Coronary artery (tissue), 2 donors: ENCODE measurements at regions not wholly inside any gene's neighbourhood (a gene's known extent, or its start where the extent isn't known, plus 50 kb on each side); places are given as distances from the start of the nearest gene placed in this dataset.
"Not testable (repeated sequence)": the region's sequence is repeated elsewhere in the genome, so short reads cannot be mapped to it uniquely, and the experiment has no call there.

Source experiments
- DNase-seq: peaks from one replicate; pipeline ENCODE4 v3.0.0-alpha.2; 2017; ENCODE audit warnings: low spot score
- H3K27ac ChIP-seq, 2 donors: fragments of 200-600 bp; sonication (generic); one replicate each; pipeline ENCODE4 v1.5.1; 2016 to 2019
- H3K4me3 ChIP-seq: fragments of 200-600 bp; sonication (generic); 2 replicates; pipeline ENCODE4 v1.5.1; 2016; ENCODE audit warnings: mild to moderate bottlenecking, moderate library complexity
- TF ChIP-seq, protein P1 (sequence below): fragments of 200-600 bp; sonication (generic); IDR thresholded peaks from one replicate; pipeline ENCODE4 v1.5.1; 2019; ENCODE audit warnings: antibody characterized with exemption

DNA sequence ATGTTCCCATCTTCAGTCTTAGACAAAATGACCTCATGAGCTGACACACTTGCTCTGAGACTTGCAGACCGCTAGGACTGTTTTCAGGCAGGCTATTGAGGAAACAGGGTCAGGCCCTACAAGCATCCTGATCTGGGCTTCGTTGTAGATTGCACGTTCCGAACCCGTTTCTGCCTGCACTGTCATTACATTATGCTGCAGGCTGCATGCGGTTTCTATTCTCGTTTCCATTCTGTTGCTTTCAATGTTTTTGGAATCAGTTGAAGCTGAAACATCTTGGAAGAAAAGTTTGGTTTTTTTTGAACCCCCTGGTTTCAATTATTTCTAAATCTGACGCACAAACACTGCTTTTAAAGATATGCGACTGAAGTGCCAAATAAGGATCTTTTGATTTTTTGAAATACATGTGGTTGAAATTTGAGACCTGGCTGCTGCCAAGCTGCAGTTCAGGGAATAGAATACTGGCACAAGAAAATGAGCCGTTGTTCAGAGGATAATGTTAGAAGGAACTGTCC lies 716.1 kb upstream of the INTU start:
- no peak overlapping the region for H3K27ac ChIP-seq
- TF ChIP-seq, protein P1, sequence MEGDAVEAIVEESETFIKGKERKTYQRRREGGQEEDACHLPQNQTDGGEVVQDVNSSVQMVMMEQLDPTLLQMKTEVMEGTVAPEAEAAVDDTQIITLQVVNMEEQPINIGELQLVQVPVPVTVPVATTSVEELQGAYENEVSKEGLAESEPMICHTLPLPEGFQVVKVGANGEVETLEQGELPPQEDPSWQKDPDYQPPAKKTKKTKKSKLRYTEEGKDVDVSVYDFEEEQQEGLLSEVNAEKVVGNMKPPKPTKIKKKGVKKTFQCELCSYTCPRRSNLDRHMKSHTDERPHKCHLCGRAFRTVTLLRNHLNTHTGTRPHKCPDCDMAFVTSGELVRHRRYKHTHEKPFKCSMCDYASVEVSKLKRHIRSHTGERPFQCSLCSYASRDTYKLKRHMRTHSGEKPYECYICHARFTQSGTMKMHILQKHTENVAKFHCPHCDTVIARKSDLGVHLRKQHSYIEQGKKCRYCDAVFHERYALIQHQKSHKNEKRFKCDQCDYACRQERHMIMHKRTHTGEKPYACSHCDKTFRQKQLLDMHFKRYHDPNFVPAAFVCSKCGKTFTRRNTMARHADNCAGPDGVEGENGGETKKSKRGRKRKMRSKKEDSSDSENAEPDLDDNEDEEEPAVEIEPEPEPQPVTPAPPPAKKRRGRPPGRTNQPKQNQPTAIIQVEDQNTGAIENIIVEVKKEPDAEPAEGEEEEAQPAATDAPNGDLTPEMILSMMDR = no peak
- peak overlapping the region; percentile 35 for H3K4me3 ChIP-seq
- DNase-seq = no peak

DNA sequence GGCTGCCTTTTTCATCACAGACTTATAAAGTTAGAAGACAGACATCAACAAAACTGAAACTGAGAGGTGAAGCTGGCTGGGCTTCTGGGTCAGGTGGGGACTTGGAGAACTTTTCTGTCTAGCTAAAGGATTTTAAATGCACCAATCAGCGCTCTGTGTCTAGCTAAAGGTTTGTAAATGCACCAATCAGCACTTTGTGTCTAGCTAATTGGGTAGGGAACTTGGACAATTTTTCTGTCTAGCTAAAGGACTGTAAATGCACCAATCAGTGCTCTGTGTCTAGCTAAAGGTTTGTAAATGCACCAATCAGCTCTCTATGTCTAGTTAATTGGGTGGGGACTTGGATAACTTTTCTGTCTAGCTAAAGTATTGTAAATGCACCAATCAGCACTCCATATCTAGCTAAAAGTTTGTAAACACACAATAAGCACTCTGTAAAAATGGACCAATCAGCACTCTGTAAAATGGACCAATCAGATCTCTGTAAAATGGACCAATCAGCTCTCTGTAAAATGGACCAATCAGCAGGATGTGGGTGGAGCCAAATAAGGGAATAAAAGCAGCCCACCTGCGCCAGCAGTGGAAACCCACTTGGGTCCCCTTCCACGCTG lies 710.3 kb upstream of the INTU start:
- not testable (repeated sequence) for H3K27ac ChIP-seq, DNase-seq, H3K4me3 ChIP-seq

DNA sequence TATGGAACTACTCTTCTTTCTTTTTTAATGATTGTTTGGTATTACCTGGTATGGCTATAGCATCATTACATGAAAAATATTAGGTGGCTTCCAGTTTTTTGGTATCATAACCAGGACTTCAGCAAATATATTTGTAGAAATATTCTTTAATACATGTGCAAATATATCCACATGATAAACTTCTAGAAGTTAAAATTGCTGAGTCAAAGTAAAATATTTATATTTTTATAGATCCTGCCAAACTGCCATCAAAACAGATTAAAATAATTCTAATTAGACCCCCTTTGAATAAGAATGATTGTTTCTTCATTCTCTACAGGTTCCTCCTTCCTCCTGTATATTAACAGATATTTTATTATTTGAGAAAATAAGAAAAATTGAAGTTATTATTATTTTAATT lies 708.5 kb upstream of the INTU start:
- no peak overlapping the region for H3K4me3 ChIP-seq
- TF ChIP-seq, protein P1 = no peak
- no peak overlapping the region for H3K27ac ChIP-seq
- no peak for DNase-seq

DNA sequence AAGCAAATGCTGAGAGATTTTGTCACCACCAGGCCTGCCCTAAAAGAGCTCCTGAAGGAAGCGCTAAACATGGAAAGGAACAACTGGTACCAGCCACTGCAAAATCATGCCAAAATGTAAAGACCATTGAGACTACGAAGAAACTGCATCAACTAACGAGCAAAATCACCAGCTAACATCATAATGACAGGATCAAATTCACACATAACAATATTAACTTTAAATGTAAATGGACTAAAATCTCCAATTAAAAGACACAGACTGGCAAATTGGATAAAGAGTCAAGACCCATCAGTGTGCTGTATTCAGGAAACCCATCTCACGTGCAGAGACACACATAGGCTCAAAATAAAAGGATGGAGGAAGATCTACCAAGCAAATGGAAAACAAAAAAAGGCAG lies 702.7 kb upstream of the INTU start:
- not testable (repeated sequence) for H3K4me3 ChIP-seq, DNase-seq, H3K27ac ChIP-seq

DNA sequence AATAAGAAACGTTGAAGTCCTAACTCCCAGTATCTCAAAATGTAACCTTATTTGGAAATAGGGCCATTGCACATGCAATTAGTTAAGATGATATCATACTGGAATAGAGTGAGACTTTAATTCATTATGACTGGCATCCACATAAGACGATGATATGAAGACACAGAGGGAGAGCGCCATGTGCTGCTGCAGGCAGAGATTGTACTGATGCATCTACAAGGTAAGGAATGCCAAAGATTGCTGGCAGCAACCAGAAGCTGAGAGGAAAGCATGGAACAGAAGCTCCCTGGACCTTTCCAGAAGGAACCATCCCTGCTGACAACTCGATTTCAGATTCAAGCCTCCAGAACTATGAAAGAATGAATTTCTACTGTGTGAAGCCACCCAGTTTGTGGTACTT lies 697.0 kb upstream of the INTU start:
- no peak for DNase-seq
- TF ChIP-seq, protein P1 = no peak
- H3K27ac ChIP-seq = no peak overlapping the region
- no peak overlapping the region for H3K4me3 ChIP-seq

DNA sequence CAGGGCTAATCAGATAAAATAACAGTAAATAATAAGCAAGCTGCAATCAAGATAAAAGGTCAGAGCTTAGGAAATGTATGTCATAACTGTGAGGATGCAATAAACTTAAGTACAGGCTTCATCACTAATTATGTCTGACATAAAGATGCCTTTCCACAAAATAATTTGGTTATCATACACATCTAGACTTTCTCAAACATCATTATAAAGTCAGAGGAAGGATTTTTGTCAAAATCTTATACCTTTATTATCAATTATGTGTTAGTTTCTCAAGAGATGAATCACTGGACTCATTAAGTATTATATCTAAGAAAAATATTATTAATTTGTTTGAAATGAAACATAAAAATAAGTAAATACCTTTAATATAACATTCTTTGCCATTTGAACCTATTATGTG lies 695.4 kb upstream of the INTU start:
- Histone ChIP-seq H3K4me3 (no peak overlapping the region), H3K27ac (no peak overlapping the region)
- no peak for DNase-seq
- TF ChIP-seq, protein P1 = no peak

DNA sequence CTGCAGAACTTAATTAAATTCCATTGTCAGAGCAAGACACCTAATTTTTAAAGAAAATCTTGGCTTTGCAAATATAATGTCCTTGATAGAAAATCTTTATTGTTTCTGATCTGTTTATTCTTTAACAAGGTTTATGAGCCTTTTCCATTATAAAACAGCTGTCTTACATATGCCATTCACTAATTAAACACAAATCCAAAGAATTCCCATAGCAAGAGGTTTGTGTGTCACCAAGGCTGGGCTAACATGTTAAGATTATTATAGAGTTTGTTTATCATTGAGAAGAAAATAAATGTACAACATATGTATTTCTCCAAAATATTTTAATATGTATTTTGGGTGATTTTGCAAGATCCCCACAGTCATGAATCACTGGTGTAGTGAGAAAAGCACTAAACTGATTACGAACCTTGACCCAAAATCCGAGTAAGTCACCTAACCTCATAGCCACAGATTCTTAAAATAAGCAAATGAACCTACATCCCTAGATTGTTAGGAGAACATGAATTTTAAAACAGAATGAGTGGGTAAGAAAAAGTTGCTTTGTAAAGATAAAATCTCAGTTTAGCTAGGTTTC lies 694.8 kb upstream of the INTU start:
- Histone ChIP-seq H3K27ac (no peak overlapping the region), H3K4me3 (no peak overlapping the region)
- TF ChIP-seq, protein P1 = no peak
- DNase-seq = no peak

DNA sequence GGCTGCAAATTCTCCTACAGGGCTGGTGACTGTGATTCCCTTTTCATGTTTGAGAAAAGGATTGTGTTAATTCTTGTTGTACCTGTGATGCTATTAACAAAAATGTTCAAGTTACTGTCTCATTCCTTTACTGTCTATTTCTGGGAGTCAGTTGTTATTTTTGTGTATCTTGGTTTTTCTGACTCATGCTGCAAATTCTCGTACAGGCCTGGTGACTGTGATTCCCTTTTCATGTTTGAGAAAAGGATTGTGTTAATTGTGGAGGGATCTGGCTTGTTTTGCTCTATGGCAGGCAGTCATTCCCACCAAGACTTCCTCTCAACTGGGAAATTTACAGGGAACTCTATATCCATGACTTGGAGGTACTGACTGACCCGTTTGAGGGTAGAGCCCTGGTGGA lies 693.4 kb upstream of the INTU start:
- Histone ChIP-seq H3K27ac (no peak overlapping the region), H3K4me3 (no peak overlapping the region)
- TF ChIP-seq, protein P1 = no peak
- no peak for DNase-seq
